ENCODE measurements at regions not wholly inside any gene's neighbourhood (a gene's known extent, or its start where the extent isn't known, plus 50 kb on each side); places are given as distances from the start of the nearest gene placed in this dataset.
A peak's percentile ranks its signal among the peaks of the same experiment; 100 is the strongest.

GRCh38 chr5:159422910-159423309 is 92.6 kb upstream of the IL12B start:
- no peak for DNase-seq (ENCODE audit: low spot score)

GRCh38 chr5:159424123-159424522 is 93.8 kb upstream of the IL12B start:
- DNase-seq (ENCODE audit: low spot score): no peak

- DNase-seq (ENCODE audit: low spot score): no peak
Measured at GRCh38 chr5:159426694-159427093, 96.4 kb upstream of the IL12B start.

- DNase-seq (ENCODE audit: low spot score): no peak
Measured at GRCh38 chr5:159427180-159428012, 97.1 kb upstream of the IL12B start.

GRCh38 chr5:159430361-159431012 is 100.2 kb upstream of the IL12B start:
- DNase-seq (ENCODE audit: low spot score): no peak

GRCh38 chr5:159435855-159436254 is 105.6 kb upstream of the IL12B start:
- no peak for DNase-seq (ENCODE audit: low spot score)

- no peak for DNase-seq (ENCODE audit: low spot score)
Measured at GRCh38 chr5:159438092-159438491, 107.8 kb upstream of the IL12B start.

GRCh38 chr5:159439002-159439401 is 108.7 kb upstream of the IL12B start:
- DNase-seq (ENCODE audit: low spot score): no peak

GRCh38 chr5:159440235-159440634 is 109.9 kb upstream of the IL12B start:
- no peak for DNase-seq (ENCODE audit: low spot score)

- no peak for DNase-seq (ENCODE audit: low spot score)
Measured at GRCh38 chr5:159440968-159441367, 110.7 kb upstream of the IL12B start.

- DNase-seq (ENCODE audit: low spot score): peak; percentile 9
Measured at GRCh38 chr5:159441441-159441840, 111.2 kb upstream of the IL12B start.

GRCh38 chr5:159442206-159442850 is 112.0 kb upstream of the IL12B start:
- DNase-seq (ENCODE audit: low spot score): no peak

- peak; percentile 18 for DNase-seq (ENCODE audit: low spot score)
Measured at GRCh38 chr5:159444441-159445082, 114.3 kb upstream of the IL12B start.

- DNase-seq (ENCODE audit: low spot score): no peak
Measured at GRCh38 chr5:159447116-159447515, 116.8 kb upstream of the IL12B start.

GRCh38 chr5:159448841-159449407 is 118.6 kb upstream of the IL12B start:
- no peak for DNase-seq (ENCODE audit: low spot score)

- no peak for DNase-seq (ENCODE audit: low spot score)
Measured at GRCh38 chr5:159449925-159450324, 119.6 kb upstream of the IL12B start.

- no peak for DNase-seq (ENCODE audit: low spot score)
Measured at GRCh38 chr5:159450417-159450816, 120.1 kb upstream of the IL12B start.

- no peak for DNase-seq (ENCODE audit: low spot score)
Measured at GRCh38 chr5:159451197-159452052, 121.1 kb upstream of the IL12B start.

- DNase-seq (ENCODE audit: low spot score): no peak
Measured at GRCh38 chr5:159452480-159453167, 122.3 kb upstream of the IL12B start.

GRCh38 chr5:159453209-159453608 is 122.9 kb upstream of the IL12B start:
- no peak for DNase-seq (ENCODE audit: low spot score)

- DNase-seq (ENCODE audit: low spot score): no peak
Measured at GRCh38 chr5:159456261-159456660, 126.0 kb upstream of the IL12B start.

Data from HuH-7.5 (cell line).